ENCODE measurements at regions not wholly inside any gene's neighbourhood (a gene's known extent, or its start where the extent isn't known, plus 50 kb on each side); places are given as distances from the start of the nearest gene placed in this dataset.

DNA sequence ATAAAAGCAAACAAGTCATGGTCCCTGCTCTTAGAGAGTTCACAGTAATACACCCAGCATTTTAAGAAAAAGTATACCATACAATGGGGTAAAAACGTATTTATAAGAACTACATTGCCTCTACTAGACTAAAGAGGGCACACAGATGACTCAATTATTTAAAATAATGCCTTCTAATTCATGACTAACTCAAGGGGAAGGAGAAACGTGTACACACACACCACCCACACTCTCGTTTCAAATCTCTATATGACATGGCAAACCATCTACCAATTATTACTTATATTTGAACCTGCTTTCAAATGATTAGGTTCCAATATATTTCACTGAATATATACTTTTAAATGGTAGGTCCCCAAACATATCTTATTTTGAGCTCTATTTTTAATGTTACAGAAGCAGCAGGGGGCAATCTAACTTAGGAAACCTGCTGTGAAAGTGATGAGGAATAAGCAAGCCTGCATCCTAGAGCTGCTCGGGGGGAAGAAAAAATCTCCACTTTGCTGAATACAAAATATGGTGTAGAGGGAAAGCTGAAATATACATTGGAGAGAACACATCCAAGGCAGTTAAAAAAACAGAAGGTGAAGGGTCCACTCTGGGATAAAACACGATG is 232.4 kb upstream of the PSMD7 start:
- ATAC-seq (ENCODE audit: poor library complexity) (no peak), DNase-seq (no peak)
- intact Hi-C loops (cut with DNase I), result no loop called here

DNA sequence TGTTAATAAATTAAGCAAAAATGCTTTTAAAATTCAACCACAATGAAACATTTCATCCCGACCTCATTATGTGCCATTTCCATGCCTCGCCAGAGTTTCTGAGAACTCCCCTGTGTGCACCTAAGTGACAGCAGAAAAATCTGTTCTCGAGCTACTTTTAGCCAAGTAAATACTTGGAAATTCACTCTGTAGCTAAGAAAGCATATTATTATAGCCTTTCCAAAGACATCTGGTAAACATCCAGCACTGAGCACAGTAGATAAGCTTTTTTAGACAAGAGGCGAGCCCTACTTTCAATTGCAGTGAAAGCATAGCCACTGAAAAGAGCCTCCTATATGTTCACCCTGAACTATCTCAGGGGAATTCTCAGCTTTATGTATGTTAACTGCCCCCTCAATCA is 242.8 kb upstream of the PSMD7 start:
- DNase-seq (no peak), ATAC-seq (ENCODE audit: poor library complexity) (peak; percentile 48)
- intact Hi-C loops (cut with DNase I), result no loop called here

DNA sequence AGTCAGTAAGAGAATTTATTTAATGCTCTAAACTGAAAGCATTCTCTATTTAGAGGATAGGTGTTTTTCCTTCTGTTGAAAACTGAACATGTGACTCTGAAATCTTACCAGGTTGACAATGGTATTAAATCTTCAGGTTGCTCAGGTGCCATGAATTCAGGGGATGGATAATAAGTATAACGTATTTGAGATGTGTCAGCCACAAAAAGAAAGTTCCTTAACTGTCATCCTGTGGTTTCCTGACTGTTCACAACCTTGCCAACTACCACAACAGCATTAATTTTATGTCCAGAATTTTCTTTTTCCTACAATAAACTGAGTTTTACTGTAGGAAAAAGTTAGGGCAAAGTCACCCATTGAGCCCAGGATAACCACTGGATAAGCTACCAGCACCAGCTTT is 243.3 kb upstream of the PSMD7 start:
- intact Hi-C loops (cut with DNase I), result no loop called here
- ATAC-seq (ENCODE audit: poor library complexity) (no peak), DNase-seq (no peak)

DNA sequence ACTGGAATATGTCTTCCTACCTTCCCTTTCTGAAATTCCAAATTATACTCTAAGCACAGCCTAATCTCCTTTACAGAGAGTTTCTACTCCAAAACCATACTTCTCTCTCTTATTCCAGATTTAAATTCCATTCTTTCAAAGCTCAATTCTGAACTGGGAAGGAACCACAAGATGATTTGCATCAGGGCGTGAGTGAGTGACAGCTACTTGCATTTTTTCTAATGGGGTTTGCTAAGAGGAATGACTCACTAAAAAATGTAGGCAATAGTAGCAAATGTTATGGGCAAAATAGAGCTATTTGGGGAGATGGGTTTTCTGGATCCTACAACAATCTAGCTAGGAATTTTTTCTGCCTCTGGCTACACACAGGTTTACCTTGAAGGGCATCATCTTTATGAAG is 244.6 kb upstream of the PSMD7 start:
- intact Hi-C loops (cut with DNase I), result no loop called here
- no peak for DNase-seq
- ATAC-seq (ENCODE audit: poor library complexity), result no peak

DNA sequence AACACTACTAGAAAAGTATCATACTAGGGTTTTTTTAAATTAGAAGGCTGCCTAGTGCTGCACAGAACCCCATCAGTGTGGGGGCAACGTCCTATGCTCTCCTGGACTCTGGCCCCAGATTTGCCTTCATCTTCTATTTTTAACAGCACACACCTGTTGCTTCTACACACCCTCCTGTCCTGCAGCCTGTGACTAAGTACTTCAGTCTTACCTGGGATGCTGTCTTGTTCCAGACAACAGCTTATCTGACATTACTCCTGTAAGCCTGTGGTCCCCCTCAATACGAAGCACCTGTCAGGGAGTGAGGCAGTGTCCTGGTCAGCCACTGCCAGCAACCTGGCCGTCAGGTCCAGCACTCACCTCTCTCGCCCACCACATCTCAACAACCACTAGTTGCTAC is 247.6 kb upstream of the PSMD7 start:
- ATAC-seq (ENCODE audit: poor library complexity) (no peak), DNase-seq (no peak)
- intact Hi-C loops (cut with DNase I), result no loop called here

DNA sequence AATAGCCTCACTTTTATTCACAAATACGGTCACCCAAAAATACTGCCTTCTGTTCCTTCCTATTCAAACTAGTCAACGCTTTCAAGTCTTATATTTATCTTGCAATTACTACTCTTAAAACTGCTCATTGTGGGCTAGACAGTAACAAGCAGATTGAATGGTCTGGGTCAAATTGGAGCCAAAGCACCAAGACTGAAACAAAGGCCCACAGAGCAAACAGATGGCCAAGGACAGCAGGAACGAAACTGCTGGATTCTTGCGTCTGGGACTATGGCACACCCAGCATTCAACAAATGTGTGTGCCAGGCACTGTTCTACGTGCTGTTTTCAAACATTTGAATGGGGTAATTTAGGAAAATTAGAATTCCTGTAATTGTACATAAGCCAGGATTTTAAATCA is 250.1 kb upstream of the PSMD7 start:
- intact Hi-C loops (cut with DNase I), result no loop called here
- no peak for ATAC-seq (ENCODE audit: poor library complexity)
- DNase-seq, result no peak

DNA sequence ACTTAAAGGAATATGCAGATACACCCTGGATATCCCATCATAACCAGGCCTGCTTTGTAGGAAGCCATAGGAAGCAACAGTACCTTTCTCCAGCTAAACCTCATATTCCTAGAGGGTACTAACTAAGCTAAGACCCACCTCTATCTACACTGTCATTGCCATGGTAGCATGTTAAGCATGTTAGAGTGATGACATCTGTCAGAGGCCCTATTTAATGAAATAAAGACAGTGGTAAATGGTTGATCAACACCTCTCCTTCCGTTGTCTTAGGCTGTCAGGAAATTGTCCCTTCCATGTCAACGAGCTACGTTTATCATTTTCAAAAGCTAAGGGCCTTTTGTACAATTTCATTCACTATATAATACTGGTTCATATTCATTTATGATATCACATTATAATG is 251.1 kb upstream of the PSMD7 start:
- intact Hi-C loops (cut with DNase I), result no loop called here
- DNase-seq (no peak), ATAC-seq (ENCODE audit: poor library complexity) (no peak)

DNA sequence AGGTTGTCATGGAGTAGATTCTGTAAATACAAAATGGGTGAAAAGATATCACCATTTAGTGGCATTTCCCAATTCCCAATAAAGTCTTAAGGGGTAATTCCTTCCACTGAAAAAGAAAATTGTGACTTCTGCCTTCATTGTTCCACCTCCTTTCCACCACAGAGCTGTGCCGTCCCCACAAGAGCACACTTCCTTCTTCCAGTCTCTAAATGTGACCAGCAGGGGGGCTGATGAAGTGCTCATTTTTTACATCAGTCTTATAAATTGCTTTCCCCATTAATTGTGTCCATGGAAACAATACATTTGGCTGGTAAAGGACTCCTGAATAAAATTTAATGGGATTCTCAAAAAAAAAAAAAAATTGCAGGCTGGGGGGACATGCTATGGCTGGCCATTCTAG is 260.8 kb upstream of the PSMD7 start:
- intact Hi-C loops (cut with DNase I), result no loop called here
- DNase-seq (no peak), ATAC-seq (ENCODE audit: poor library complexity) (no peak)

DNA sequence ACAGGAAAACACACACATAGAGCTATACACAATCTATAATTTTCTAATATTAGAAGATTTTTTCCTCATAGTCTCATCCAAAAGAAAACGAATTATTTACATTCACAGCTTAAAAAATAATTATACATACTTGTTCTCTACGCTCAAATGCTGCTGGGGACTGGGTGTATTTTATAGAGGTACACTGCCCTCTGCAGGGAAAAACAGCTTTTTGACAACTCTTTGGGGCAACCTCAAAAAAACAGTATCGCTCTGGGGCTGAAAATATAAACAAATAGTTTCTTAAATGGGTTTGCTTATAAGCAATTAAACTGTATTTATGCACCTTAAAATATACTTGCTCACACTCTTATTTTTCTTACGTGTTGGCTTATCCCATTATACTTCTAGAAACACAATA is 261.8 kb upstream of the PSMD7 start:
- DNase-seq, result no peak
- no peak for ATAC-seq (ENCODE audit: poor library complexity)
- intact Hi-C loops (cut with DNase I), result no loop called here

DNA sequence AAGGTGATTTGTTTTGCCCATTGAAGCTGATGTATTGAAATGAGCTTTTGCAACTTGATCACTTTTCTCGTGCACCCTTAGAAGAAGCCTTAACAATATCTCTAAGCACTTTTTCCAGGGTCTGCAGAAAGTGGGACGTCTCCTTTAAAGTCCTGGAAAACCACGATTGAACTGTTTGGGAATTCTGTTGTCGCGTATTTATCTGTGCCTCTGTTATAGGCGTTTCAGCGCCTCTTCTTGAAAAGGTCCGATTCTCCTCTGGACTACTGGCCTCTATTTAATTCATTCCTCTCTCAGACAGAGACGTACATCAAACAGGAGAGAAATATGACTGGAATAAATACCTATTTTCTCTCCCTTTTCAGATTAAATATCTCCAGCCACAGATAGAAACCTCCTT is 262.4 kb upstream of the PSMD7 start:
- intact Hi-C loops (cut with DNase I), result no loop called here
- DNase-seq (no peak), ATAC-seq (ENCODE audit: poor library complexity) (no peak)

DNA sequence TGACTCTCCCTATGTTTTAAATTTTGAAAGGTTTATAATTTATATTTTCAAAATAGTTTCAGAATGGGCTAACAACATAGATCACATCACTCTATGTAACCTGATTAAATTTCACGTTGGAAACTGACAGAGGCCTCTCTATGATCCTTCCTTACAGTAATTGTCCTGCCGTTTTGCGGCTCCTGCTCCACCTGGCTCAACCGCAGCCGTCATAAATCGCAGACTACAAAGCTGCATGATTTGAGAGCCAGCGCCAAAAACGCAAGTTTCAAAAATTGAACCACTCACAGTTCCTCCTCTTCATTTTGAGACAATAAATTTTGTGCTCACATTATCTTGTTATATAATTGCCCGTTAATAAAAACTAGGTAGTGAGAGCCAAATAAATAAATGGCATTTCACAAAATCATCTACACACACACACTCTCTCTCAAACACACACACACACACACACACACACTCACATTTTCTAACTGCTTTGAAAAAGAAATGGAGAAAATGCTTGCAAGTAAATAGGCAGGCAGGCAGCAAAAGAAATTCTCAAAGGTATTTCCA is 263.1 kb upstream of the PSMD7 start:
- intact Hi-C loops (cut with DNase I), result no loop called here
- DNase-seq (no peak), ATAC-seq (ENCODE audit: poor library complexity) (no peak)

DNA sequence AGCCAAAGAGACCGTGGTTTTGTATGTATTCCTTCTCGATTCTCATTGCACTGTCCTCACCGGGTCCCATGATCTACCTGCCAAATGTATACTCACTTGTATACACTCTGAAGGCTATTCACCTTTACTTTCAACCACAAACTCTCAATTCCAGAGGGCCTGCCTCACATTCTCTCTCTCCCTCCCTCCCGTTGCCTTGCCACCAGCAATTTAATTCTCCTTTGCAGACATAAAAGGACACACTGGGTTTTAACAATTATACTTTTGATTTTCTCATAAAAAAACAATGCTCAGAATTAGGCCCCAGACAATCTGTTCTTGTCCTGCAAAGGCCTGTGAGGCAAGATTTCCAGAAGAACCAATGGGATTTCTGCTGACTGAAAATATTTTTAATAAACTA is 265.1 kb upstream of the PSMD7 start:
- DNase-seq (no peak), ATAC-seq (ENCODE audit: poor library complexity) (no peak)
- intact Hi-C loops (cut with DNase I), result no loop called here

DNA sequence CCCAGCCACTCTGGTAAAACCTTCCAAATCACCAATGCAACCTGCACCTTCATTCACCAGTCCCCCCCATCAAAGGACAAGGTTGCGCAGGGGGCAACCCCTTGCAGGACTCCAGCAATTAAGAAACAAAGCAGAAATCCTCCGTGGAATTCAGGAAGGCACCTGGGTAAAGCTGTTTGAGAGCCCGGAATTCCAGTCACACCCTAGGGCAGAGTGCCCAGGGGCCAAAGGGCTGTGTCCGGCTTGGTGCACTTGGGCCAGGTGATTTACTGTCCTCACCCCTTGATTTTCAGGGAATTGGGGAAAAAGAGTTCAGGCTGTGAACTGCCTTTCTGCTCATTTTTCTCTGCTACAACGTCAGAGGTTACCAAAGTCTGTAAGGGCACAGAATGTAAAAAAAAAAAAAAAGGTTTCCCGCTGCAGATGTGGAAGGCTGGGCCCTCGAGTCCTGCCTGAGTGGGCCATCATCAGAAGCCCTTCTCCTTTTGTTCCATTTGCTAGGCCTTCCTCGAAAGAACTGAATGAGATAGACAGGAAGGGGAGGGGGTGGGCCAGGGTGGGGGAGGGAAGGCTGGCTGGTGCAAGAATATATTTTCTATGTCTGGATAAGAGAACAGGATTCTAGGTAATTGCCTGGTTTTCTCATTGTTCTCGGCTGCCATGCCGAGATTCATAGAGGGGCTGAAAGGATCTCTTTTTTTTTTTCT is 266.5 kb upstream of the PSMD7 start:
- DNase-seq (no peak), ATAC-seq (ENCODE audit: poor library complexity) (no peak)
- intact Hi-C loops (cut with DNase I), result no loop called here

DNA sequence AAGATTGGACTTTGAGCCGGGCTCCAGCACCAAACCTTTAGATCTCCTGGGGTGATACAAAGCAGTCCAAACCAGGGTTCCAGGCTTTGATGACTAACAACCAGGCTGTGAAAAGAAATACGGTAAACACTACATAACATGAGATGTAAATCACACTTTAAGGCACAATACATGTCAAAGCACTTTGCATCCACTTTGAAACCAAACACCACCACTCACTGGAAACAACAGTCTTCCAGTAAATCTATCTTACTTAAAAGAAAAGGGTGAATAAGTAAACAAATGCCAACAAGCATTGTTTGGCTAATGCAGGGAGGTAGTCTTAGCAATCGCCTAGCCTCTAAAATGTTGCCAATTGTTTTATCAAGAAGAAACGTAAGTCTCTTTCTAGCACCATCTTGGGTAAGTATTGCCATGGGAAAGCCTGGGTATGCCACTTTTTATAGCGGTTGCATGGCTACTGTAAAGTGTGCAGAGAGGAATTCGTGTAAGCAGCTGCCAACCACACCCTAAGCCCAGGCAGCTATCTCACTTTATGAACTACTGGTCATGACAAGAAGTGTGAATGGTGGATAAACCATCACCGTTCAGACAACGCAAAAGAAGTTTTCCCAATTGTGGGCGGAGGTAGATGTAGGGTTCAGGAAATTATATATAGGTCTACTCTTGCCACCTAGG is 267.4 kb upstream of the PSMD7 start:
- no peak for ATAC-seq (ENCODE audit: poor library complexity)
- no peak for DNase-seq
- intact Hi-C loops (cut with DNase I), result no loop called here

DNA sequence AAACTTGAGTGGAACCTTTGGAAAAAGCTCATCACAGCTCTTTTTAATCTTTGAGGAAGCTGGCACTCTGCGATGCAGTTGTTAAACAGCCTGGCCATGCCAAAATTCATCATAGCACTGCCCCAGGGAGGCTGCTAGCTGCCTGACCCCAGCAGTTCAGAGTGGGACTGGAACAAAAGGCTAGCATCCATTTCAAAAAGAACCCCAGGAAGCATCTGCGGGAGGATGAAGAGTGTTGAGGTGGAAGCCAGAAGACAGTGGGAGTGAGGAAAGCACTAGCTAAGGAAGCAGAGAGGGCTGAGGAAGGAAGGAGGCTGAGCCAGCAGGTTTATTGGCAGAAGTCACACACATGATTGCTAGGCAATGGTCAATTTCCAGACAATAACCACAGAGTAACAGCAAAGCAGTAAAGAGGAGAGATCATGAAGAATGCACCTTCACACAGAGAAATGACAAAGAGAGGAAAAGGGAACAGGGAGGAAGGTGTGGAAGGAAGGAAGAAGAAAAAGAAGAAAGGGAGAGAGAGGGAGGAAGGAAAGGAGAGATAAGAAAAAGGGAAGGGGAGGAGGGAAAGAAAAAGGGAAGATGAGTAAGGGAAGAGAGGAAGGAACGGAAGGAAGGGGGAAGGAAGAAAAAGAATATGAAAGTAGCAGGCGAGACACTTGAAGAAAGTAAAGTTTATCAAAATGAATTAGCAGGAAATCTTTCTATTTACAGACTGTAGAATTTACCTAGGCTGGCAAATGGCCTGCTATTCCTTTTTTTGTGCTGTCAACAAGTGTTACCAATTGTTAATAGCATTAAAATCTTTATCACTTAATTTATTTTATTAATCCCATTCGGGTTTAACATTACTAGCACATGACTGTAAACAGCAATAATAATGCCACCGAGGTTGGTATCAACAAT is 270.0 kb upstream of the PSMD7 start:
- ATAC-seq (ENCODE audit: poor library complexity), result no peak
- DNase-seq, result no peak
- intact Hi-C loops (cut with DNase I), result no loop called here

DNA sequence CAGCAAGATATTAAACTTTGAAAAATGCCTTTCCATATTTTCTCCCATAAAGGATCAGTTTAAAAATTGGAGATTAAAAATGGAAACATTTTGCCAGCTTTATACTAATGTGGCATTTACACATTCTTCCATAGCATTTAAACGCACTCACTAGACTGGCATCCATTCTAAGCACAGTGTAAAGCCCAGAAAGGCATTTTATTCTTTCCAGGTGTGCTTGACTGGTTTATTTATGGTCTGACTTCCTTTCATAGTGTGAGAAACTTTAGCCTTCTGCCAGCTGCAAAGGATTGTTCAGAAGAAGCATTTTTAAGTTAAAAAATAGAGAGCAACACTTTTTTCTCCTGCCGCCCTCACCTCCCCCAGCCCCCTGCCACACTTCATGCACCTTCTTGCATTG is 271.7 kb upstream of the PSMD7 start:
- DNase-seq (no peak), ATAC-seq (ENCODE audit: poor library complexity) (no peak)
- intact Hi-C loops (cut with DNase I), result no loop called here

DNA sequence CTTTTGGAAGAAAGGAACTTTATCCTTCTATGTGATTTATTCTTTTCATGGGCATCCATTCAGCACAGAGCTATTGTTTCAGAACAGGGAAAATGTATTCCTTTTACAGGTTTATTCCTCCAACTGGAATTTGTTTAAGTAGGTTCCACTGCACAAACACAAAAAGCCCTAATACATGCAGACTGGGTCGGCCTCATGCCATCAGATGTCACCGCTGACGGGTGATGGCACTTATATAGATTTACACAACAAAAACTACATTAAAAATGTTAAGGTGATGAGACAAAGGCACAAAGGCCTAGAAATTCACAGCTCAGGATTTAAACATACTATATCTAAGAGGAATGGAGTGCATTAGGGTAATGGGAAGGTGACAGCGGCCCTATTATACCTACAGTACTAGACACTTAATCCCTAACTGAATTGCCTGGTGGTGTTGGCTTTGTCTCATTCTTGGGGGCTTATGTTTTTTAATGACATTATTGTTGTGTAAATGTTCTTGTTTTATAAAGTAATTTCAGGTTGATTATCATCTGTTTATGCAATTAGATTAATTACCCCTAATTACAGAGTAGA is 276.4 kb upstream of the PSMD7 start:
- intact Hi-C loops (cut with DNase I), result no loop called here
- ATAC-seq (ENCODE audit: poor library complexity), result no peak
- DNase-seq, result no peak

DNA sequence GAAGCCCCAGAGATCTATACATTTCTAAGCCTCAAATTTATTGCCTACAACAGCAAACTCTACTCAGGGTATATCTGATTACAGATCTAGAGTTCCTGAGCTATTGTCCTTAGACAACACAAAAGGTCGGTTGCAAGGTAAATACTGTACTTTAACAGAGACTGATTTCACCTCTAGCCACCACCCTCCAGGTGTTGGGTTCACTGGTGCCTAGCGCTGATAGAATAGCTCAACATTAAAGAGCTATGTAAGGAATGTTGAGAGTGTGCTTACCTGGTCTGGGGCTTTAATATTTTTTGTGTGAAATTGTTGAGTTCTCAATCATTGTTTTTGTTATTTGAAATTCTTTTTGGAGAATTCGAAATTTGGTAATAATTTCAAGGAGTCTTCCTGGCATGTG is 277.0 kb upstream of the PSMD7 start:
- intact Hi-C loops (cut with DNase I), result no loop called here
- ATAC-seq (ENCODE audit: poor library complexity), result no peak
- no peak for DNase-seq

DNA sequence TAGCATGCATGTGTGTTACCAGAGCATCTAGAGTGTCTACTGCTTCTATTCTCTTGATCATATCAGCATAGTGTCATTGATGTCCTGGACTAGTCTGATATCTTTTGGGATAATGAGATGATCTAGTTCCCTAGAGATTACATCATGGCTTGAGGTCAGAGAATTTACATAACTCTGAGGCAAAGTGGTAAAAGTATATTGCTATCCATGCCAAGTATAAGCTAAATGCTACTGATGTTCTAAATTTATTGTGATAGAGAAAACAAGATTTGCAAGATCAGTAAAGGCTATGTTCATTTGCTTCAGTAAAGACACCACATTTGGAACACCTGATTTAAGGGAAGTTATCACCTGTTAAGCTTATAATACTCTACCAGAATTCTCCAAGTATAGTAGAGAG is 280.7 kb upstream of the PSMD7 start:
- DNase-seq, result no peak
- no peak for ATAC-seq (ENCODE audit: poor library complexity)
- intact Hi-C loops (cut with DNase I), result no loop called here

All from Right ventricle myocardium superior (tissue), 1 donor.